Natural killer cell (primary cell): ENCODE measurements at regions not wholly inside any gene's neighbourhood (a gene's known extent, or its start where the extent isn't known, plus 50 kb on each side); places are given as distances from the start of the nearest gene placed in this dataset.

ENCODE experiments used
- ATAC-seq, 3 donors: fragments of 150-1000 bp in 2 of 3; fragments of 200-7000 bp in 1 of 3; cut with Tn5 transposase; 1 replicate in 1 of 3; 2 replicates in 2 of 3; pipeline ENCODE4 v1.10.0; 2021; ENCODE audit warnings: mild to moderate bottlenecking in 2 of 3, moderate library complexity in 2 of 3
- DNase-seq, 2 donors: peaks; one replicate each; pipeline versions ENCODE4 v3.0.0 to v3.0.0-alpha.2; 2013 to 2021; ENCODE audit warnings: mixed read lengths in 1 of 2
- H3K27ac ChIP-seq: one replicate; pipeline ENCODE4 v1.5.1; 2013; ENCODE audit warnings: mild to moderate bottlenecking, low read length
- H3K27me3 ChIP-seq: one replicate; pipeline ENCODE4 v1.6.1; 2013; ENCODE audit warnings: low read length; ENCODE audit not compliant: control insufficient read depth, insufficient read depth
- H3K36me3 ChIP-seq: one replicate; pipeline ENCODE4 v1.6.1; 2013; ENCODE audit warnings: low read length; ENCODE audit not compliant: control insufficient read depth, insufficient read depth
- H3K4me1 ChIP-seq: one replicate; pipeline ENCODE4 v1.6.1; 2013; ENCODE audit warnings: low read length; ENCODE audit not compliant: control insufficient read depth, insufficient read depth
- H3K4me3 ChIP-seq: one replicate; pipeline ENCODE4 v1.5.1; 2013; ENCODE audit warnings: low read length
- H3K9me3 ChIP-seq: one replicate; pipeline ENCODE4 v1.6.1; 2013; ENCODE audit warnings: low read length; ENCODE audit not compliant: control insufficient read depth, insufficient read depth
- H3K27ac Mint-ChIP-seq, 2 donors: one replicate each; pipeline ENCODE4 v1.8.0; 2022; ENCODE audit warnings: mild to moderate bottlenecking in 2 of 2, mixed read lengths in 2 of 2, moderate library complexity in 1 of 2
- H3K27me3 Mint-ChIP-seq, 2 donors: one replicate each; pipeline ENCODE4 v1.8.0; 2022; ENCODE audit warnings: low read depth in 2 of 2, mixed read lengths in 2 of 2
- H3K36me3 Mint-ChIP-seq: one replicate; pipeline ENCODE4 v1.8.0; 2022; ENCODE audit warnings: mixed read lengths
- H3K4me1 Mint-ChIP-seq, 2 donors: one replicate each; pipeline ENCODE4 v1.8.0; 2022; ENCODE audit warnings: mixed read lengths in 2 of 2
- H3K4me3 Mint-ChIP-seq: one replicate; pipeline ENCODE4 v1.8.0; 2022; ENCODE audit warnings: mild to moderate bottlenecking, moderate library complexity, mixed read lengths
- H3K9me3 Mint-ChIP-seq, 2 donors: one replicate each; pipeline ENCODE4 v1.8.0; 2022; ENCODE audit warnings: mixed read lengths in 2 of 2
- CTCF ChIP-seq: fragments of 200-600 bp; IDR thresholded peaks from one replicate; pipeline ENCODE4 v1.8.0; 2022; ENCODE audit warnings: antibody characterized with exemption
- WGBS: methylation state at CpG from one replicate; pipeline ENCODE4 v1.1.7; 2013; ENCODE audit warnings: missing lambda C conversion rate; ENCODE audit not compliant: insufficient coverage; 5-methylcytosine and 5-hydroxymethylcytosine counted together
- intact Hi-C: fragments of 100-400 bp; cut with micrococcal nuclease; formaldehyde crosslinking; loops from one replicate; pipeline ENCODE4 v1.14.2; 2022

GRCh38 chr1:238589843-238590435 lies 699.2 kb upstream of the ZP4 start:
- no peaks in the 10 kb centered on the region for H3K36me3 ChIP-seq
- H3K4me3 Mint-ChIP-seq: no peak overlapping the region
- H3K4me1 Mint-ChIP-seq: no peaks in the 10 kb centered on the region
- H3K27me3 Mint-ChIP-seq: no peaks in the 10 kb centered on the region
- H3K4me3 ChIP-seq: no peak overlapping the region
- no peak for TF ChIP-seq CTCF
- no peaks in the 10 kb centered on the region for H3K9me3 ChIP-seq
- no peaks in the 10 kb centered on the region for H3K27me3 ChIP-seq
- no peak overlapping the region for H3K27ac ChIP-seq
- ATAC-seq: no peak
- no peak overlapping the region for H3K27ac Mint-ChIP-seq
- H3K9me3 Mint-ChIP-seq: peaks cover 8 to 18% of the 10 kb centered on the region in 2 donors
- no peaks in the 10 kb centered on the region for H3K36me3 Mint-ChIP-seq
- no peaks in the 10 kb centered on the region for H3K4me1 ChIP-seq
- intact Hi-C loops: no loop called here
- 88% methylated on average over 8 of the region's 9 CpGs for WGBS
- no peak for DNase-seq

- intact Hi-C loops: no loop called here
- Histone ChIP-seq H3K27me3 (no peaks in the 10 kb centered on the region), H3K36me3 (no peaks in the 10 kb centered on the region), H3K9me3 (no peaks in the 10 kb centered on the region), H3K4me1 (no peaks in the 10 kb centered on the region), H3K4me3 (no peak overlapping the region), H3K27ac (no peak overlapping the region)
- ATAC-seq (no peak), DNase-seq (no peak)
- Mint-ChIP-seq H3K9me3 (peaks cover 9 to 10% of the 10 kb centered on the region in 2 donors), H3K27me3 (no peaks in the 10 kb centered on the region), H3K4me3 (no peak overlapping the region), H3K36me3 (no peaks in the 10 kb centered on the region), H3K27ac (no peak overlapping the region), H3K4me1 (no peaks in the 10 kb centered on the region)
- no peak for TF ChIP-seq CTCF
- 95% methylated on average over 2 of the region's 3 CpGs for WGBS
Measured at GRCh38 chr1:238582816-238583215, 692.1 kb upstream of the ZP4 start.

GRCh38 chr1:238581332-238581731 lies 690.6 kb upstream of the ZP4 start:
- no peak overlapping the region for H3K27ac ChIP-seq
- no peak overlapping the region for H3K4me3 ChIP-seq
- no peak for DNase-seq
- Mint-ChIP-seq H3K27me3 (no peaks in the 10 kb centered on the region), H3K27ac (no peak overlapping the region), H3K4me1 (no peaks in the 10 kb centered on the region), H3K4me3 (no peak overlapping the region), H3K9me3 (peaks cover 7 to 8% of the 10 kb centered on the region in 2 donors), H3K36me3 (no peaks in the 10 kb centered on the region)
- intact Hi-C loops: no loop called here
- WGBS: no CpG with 5 or more reads among the region's 2 CpGs
- H3K4me1 ChIP-seq: no peaks in the 10 kb centered on the region
- no peaks in the 10 kb centered on the region for H3K27me3 ChIP-seq
- H3K9me3 ChIP-seq: no peaks in the 10 kb centered on the region
- ATAC-seq: no peak
- no peaks in the 10 kb centered on the region for H3K36me3 ChIP-seq
- TF ChIP-seq CTCF: no peak

- 17% methylated on average over 1 of the region's 2 CpGs for WGBS
- no peak for ATAC-seq
Measured at GRCh38 chr1:238568735-238569134, 678.0 kb upstream of the ZP4 start.

More at GRCh38 chr1:238568735-238569134, 678.0 kb upstream of the ZP4 start:
- no peak overlapping the region for H3K4me3 Mint-ChIP-seq
- H3K9me3 ChIP-seq: peaks cover under 1% of the 10 kb centered on the region
- no peaks in the 10 kb centered on the region for H3K27me3 Mint-ChIP-seq
- no peaks in the 10 kb centered on the region for H3K36me3 Mint-ChIP-seq
- H3K27ac Mint-ChIP-seq: no peak overlapping the region
- H3K4me1 Mint-ChIP-seq: no peaks in the 10 kb centered on the region
- H3K4me1 ChIP-seq: no peaks in the 10 kb centered on the region
- no peak for TF ChIP-seq CTCF
- intact Hi-C loops: no loop called here
- no peak overlapping the region for H3K27ac ChIP-seq
- H3K4me3 ChIP-seq: no peak overlapping the region
- no peak for DNase-seq
- H3K27me3 ChIP-seq: no peaks in the 10 kb centered on the region
- no peaks in the 10 kb centered on the region for H3K36me3 ChIP-seq
- H3K9me3 Mint-ChIP-seq: peaks cover 9 to 13% of the 10 kb centered on the region in 2 donors
